ENCODE measurements at regions not wholly inside any gene's neighbourhood (a gene's known extent, or its start where the extent isn't known, plus 50 kb on each side); places are given as distances from the start of the nearest gene placed in this dataset.

- TF ChIP-seq CTCF (IDR thresholded peaks at IDR 0.05) = no peak
- Histone ChIP-seq H3K4me3 (no peak overlapping the region), H3K36me3 (replicated peaks in 1 of 2; ENCODE audit: insufficient read depth in 1 of 2, low read depth in 2 of 2) (no peaks in the 10 kb centered on the region), H3K9me3 (no peaks in the 10 kb centered on the region), H3K4me1 (no peaks in the 10 kb centered on the region), H3K27ac (no peak overlapping the region), H3K27me3 (no peaks in the 10 kb centered on the region)
- no peak for DNase-seq
- intact Hi-C loops (cut with DNase I) = no loop called here
- ATAC-seq = no peak
- 85 to 92% methylated on average over 1 of the region's 1 CpG for WGBS, 2 donors
These were observed 179.0 kb downstream of the BCAS1 start for GRCh38 chr20:53891306-53891894.

GRCh38 chr20:53890443-53891305 lies 179.7 kb downstream of the BCAS1 start:
- intact Hi-C loops (cut with DNase I) = no loop called here
- Histone ChIP-seq H3K27me3 (no peaks in the 10 kb centered on the region), H3K4me1 (no peaks in the 10 kb centered on the region), H3K9me3 (no peaks in the 10 kb centered on the region), H3K36me3 (replicated peaks in 1 of 2; ENCODE audit: insufficient read depth in 1 of 2, low read depth in 2 of 2) (no peaks in the 10 kb centered on the region), H3K4me3 (no peak overlapping the region), H3K27ac (no peak overlapping the region)
- WGBS, 2 donors = 82 to 87% methylated on average over 6 of the region's 6 CpGs
- no peak for DNase-seq
- TF ChIP-seq CTCF (IDR thresholded peaks at IDR 0.05) (no peak), POLR2A (IDR thresholded peaks at IDR 0.05) (no peak)
- no peak for ATAC-seq

GRCh38 chr20:53889411-53890148 lies 180.8 kb downstream of the BCAS1 start:
- intact Hi-C loops (cut with DNase I) = no loop called here
- DNase-seq (no peak), ATAC-seq (no peak)
- TF ChIP-seq POLR2A (IDR thresholded peaks at IDR 0.05) (no peak), CTCF (IDR thresholded peaks at IDR 0.05) (no peak)
- H3K27me3 ChIP-seq = no peaks in the 10 kb centered on the region
- WGBS, 2 donors = 87 to 90% methylated on average over 10 of the region's 10 CpGs
- H3K9me3 ChIP-seq = no peaks in the 10 kb centered on the region
- no peaks in the 10 kb centered on the region for H3K36me3 ChIP-seq (replicated peaks in 1 of 2; ENCODE audit: insufficient read depth in 1 of 2, low read depth in 2 of 2)
- no peaks in the 10 kb centered on the region for H3K4me1 ChIP-seq
- no peak overlapping the region for H3K27ac ChIP-seq
- no peak overlapping the region for H3K4me3 ChIP-seq

- intact Hi-C loops (cut with DNase I) = no loop called here
- WGBS, 2 donors = 88 to 91% methylated on average over 3 of the region's 3 CpGs
These were observed 181.4 kb downstream of the BCAS1 start for GRCh38 chr20:53888951-53889350.

More at GRCh38 chr20:53888951-53889350, 181.4 kb downstream of the BCAS1 start:
- Histone ChIP-seq H3K27ac (no peak overlapping the region), H3K36me3 (replicated peaks in 1 of 2; ENCODE audit: insufficient read depth in 1 of 2, low read depth in 2 of 2) (no peaks in the 10 kb centered on the region), H3K4me3 (no peak overlapping the region), H3K9me3 (no peaks in the 10 kb centered on the region), H3K4me1 (no peaks in the 10 kb centered on the region), H3K27me3 (no peaks in the 10 kb centered on the region)
- DNase-seq (no peak), ATAC-seq (no peak)
- TF ChIP-seq CTCF (IDR thresholded peaks at IDR 0.05) = no peak
- no peak for TF ChIP-seq POLR2A (IDR thresholded peaks at IDR 0.05)

All from body of pancreas (tissue), 4 donors.